ENCODE measurements at regions not wholly inside any gene's neighbourhood (a gene's known extent, or its start where the extent isn't known, plus 50 kb on each side); places are given as distances from the start of the nearest gene placed in this dataset.

GRCh38 chr5:17761326-17761725 is 127.1 kb downstream of the TAF11L14 start:
- no peak for DNase-seq (ENCODE audit: low read depth in 2 of 2)

- DNase-seq (ENCODE audit: low read depth in 2 of 2): peak in 1 of 2 experiments; percentile 8
These were observed 129.0 kb downstream of the TAF11L14 start for GRCh38 chr5:17763301-17763700.

GRCh38 chr5:17766031-17766430 is 131.8 kb downstream of the TAF11L14 start:
- DNase-seq (ENCODE audit: low read depth in 2 of 2): no peak

- DNase-seq (ENCODE audit: low read depth in 2 of 2): no peak
These were observed 135.0 kb downstream of the TAF11L14 start for GRCh38 chr5:17769277-17769676.

- DNase-seq (ENCODE audit: low read depth in 2 of 2): no peak
These were observed 138.0 kb downstream of the TAF11L14 start for GRCh38 chr5:17772232-17772631.

- no peak for DNase-seq (ENCODE audit: low read depth in 2 of 2)
These were observed 151.5 kb downstream of the TAF11L14 start for GRCh38 chr5:17785774-17786173.

- DNase-seq (ENCODE audit: low read depth in 2 of 2): no peak
These were observed 154.1 kb downstream of the TAF11L14 start for GRCh38 chr5:17788351-17788750.

GRCh38 chr5:17794201-17794600 is 159.9 kb downstream of the TAF11L14 start:
- DNase-seq (ENCODE audit: low read depth in 2 of 2): no peak

GRCh38 chr5:17794815-17795214 is 160.6 kb downstream of the TAF11L14 start:
- DNase-seq (ENCODE audit: low read depth in 2 of 2): no peak

- no peak for DNase-seq (ENCODE audit: low read depth in 2 of 2)
These were observed 161.9 kb downstream of the TAF11L14 start for GRCh38 chr5:17796142-17796541.

- DNase-seq (ENCODE audit: low read depth in 2 of 2): no peak
These were observed 162.6 kb downstream of the TAF11L14 start for GRCh38 chr5:17796757-17797396.

GRCh38 chr5:17799521-17799920 is 165.3 kb downstream of the TAF11L14 start:
- DNase-seq (ENCODE audit: low read depth in 2 of 2): no peak

GRCh38 chr5:17801595-17801994 is 167.3 kb downstream of the TAF11L14 start:
- no peak for DNase-seq (ENCODE audit: low read depth in 2 of 2)

GRCh38 chr5:17802256-17802655 is 168.0 kb downstream of the TAF11L14 start:
- no peak for DNase-seq (ENCODE audit: low read depth in 2 of 2)

GRCh38 chr5:17803971-17804370 is 169.7 kb downstream of the TAF11L14 start:
- DNase-seq (ENCODE audit: low read depth in 2 of 2): no peak

GRCh38 chr5:17805227-17805825 is 171.1 kb downstream of the TAF11L14 start:
- DNase-seq (ENCODE audit: low read depth in 2 of 2): no peak

- no peak for DNase-seq (ENCODE audit: low read depth in 2 of 2)
These were observed 172.7 kb downstream of the TAF11L14 start for GRCh38 chr5:17806818-17807468.

- no peak for DNase-seq (ENCODE audit: low read depth in 2 of 2)
These were observed 174.3 kb downstream of the TAF11L14 start for GRCh38 chr5:17808566-17808965.

- no peak for DNase-seq (ENCODE audit: low read depth in 2 of 2)
These were observed 176.5 kb downstream of the TAF11L14 start for GRCh38 chr5:17810734-17811133.

- DNase-seq (ENCODE audit: low read depth in 2 of 2): peak in 1 of 2 experiments; percentile 25
These were observed 179.0 kb downstream of the TAF11L14 start for GRCh38 chr5:17813214-17813613.

- no peak for DNase-seq (ENCODE audit: low read depth in 2 of 2)
These were observed 182.2 kb downstream of the TAF11L14 start for GRCh38 chr5:17816505-17816904.

GRCh38 chr5:17816944-17817343 is 182.7 kb downstream of the TAF11L14 start:
- DNase-seq (ENCODE audit: low read depth in 2 of 2): no peak

- peak; percentile 33 to 34 for DNase-seq (ENCODE audit: low read depth in 2 of 2)
These were observed 183.7 kb downstream of the TAF11L14 start for GRCh38 chr5:17817990-17818389.

Data from fibroblast of skin of left biceps (primary cell).